ENCODE measurements at regions not wholly inside any gene's neighbourhood (a gene's known extent, or its start where the extent isn't known, plus 50 kb on each side); places are given as distances from the start of the nearest gene placed in this dataset.
A peak's percentile ranks its signal among the peaks of the same experiment; 100 is the strongest.

DNA sequence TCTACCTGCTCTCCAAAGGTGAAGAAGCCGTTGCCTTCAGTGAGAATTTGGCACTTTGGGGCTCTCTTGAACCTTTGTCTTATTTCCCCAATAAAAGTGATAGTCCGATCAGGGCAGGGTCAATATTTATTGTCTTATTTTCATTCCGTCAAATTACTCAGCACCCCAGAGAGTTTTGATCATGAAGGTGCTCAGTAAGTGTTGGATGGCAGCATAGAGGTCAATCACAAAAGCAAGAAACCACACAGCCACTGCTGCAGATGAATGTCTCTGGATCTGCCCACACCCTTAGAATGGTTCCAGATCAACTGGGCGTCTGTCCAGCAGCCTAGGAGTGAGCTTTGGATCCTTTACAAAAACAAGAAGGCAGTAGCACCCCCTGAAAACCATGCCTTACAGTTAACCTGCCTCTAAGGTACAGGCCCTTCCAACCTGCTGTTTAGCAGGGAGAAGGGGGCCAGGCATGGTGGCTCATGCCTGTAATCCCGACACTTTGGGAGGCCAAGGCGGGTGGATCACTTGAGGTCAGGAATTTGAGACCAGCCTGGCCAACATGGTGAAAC is 97.3 kb downstream of the PSMG1 start:
- peaks cover 0 to 34% (median 3%) of the 10 kb centered on the region in 4 donors for H3K4me1 ChIP-seq
- DNase-seq (ENCODE audit: low spot score in 2 of 2), result no peak
- TF ChIP-seq EP300 (IDR thresholded peaks at IDR 0.05) (no peak), POLR2A (IDR thresholded peaks at IDR 0.05) (no peak), CTCF (IDR thresholded peaks at IDR 0.05) (no peak)
- H3K9me3 ChIP-seq, result no peaks in the 10 kb centered on the region
- 95 to 100% methylated on average over 6 of the region's 6 CpGs for WGBS, 2 donors
- H3K27ac ChIP-seq, result no peak overlapping the region
- no peak overlapping the region for H3K4me3 ChIP-seq
- no peaks in the 10 kb centered on the region for H3K27me3 ChIP-seq
- H3K36me3 ChIP-seq, result no peaks in the 10 kb centered on the region

DNA sequence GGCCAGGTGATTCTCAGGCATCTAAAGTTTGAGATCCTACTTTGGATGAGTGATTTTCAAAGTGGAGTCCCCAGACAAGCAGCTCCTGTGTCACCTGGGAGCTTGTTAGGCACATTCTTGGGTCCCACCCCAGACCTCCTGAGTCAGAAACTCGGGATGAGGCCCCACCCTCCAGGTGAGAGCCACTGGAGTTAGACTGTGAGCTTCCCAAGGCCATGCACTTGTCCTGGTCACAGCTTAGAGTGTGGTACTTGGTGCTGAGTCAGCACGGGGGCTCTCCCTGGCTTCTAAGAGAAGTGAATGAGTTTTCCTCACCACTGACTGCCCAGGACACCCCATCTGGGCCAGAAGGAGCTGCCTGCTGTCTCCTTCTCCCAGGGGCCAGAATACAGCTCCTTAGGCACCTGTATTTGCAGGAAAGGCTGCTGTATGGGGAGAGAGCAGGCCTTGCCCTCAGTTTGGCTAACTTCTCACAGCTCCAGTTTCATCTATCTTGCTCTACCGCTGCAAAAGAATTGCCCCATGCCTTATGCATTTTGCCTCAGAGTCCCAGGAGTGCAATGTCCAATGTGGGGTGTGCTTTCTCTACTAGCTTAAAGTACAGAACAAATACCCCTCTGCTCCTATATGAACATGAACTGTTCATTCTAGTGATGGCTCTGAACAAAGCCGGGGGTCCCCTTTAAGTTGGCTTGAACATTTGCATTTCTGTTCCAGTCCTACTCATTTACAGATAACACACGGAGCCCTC is 98.1 kb downstream of the PSMG1 start:
- no peaks in the 10 kb centered on the region for H3K9me3 ChIP-seq
- WGBS, 2 donors, result 89 to 94% methylated on average over 5 of the region's 5 CpGs
- H3K36me3 ChIP-seq, result no peaks in the 10 kb centered on the region
- TF ChIP-seq POLR2A (IDR thresholded peaks at IDR 0.05) (no peak), CTCF (IDR thresholded peaks at IDR 0.05) (no peak), EP300 (IDR thresholded peaks at IDR 0.05) (no peak)
- H3K4me1 ChIP-seq, result peaks cover 0 to 34% (median 3%) of the 10 kb centered on the region in 4 donors
- no peaks in the 10 kb centered on the region for H3K27me3 ChIP-seq
- no peak overlapping the region for H3K4me3 ChIP-seq
- DNase-seq (ENCODE audit: low spot score in 2 of 2), result no peak
- no peak overlapping the region for H3K27ac ChIP-seq

GRCh38 chr21:39084073-39084472 is 99.2 kb downstream of the PSMG1 start:
- Histone ChIP-seq H3K9me3 (no peaks in the 10 kb centered on the region), H3K27ac (no peak overlapping the region), H3K36me3 (no peaks in the 10 kb centered on the region), H3K4me3 (no peak overlapping the region), H3K27me3 (no peaks in the 10 kb centered on the region), H3K4me1 (peaks cover 0 to 33% (median 3%) of the 10 kb centered on the region in 4 donors)
- 71 to 77% methylated on average over 4 of the region's 4 CpGs for WGBS, 2 donors
- TF ChIP-seq CTCF (IDR thresholded peaks at IDR 0.05) (no peak), POLR2A (IDR thresholded peaks at IDR 0.05) (no peak), EP300 (IDR thresholded peaks at IDR 0.05) (no peak)
- DNase-seq (ENCODE audit: low spot score in 2 of 2), result no peak

DNA sequence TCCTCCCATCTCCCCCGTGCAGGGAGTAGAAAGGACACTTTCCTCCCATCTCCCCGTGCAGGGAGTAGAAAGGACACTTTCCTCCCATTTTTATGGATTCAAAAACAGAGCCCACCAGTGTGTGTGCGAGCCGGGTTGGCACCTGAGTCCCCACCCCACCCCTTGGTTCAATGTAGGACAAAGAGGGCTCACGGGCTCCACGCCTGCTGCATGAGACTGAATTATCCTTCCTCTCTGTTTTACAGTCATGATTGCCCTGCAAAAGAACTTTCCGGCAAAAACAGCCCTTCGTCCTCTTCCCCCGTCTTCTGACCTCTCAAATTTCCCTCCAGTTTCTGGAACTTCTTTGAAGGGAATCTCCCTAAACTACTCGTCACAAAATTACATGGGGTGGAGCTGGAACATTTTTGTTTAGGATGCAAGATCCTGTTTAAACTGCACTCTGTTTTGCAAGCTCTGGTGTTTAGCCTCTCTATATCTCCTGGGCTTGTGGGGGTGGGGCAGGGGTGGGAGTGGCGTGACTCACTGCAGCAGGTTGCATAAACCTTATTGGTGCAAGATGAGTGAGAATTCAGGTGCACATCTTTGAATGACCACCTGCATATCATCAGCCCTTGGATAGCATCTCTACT is 99.8 kb downstream of the PSMG1 start:
- Histone ChIP-seq H3K27me3 (no peaks in the 10 kb centered on the region), H3K4me1 (peaks cover 0 to 27% (median 3%) of the 10 kb centered on the region in 4 donors), H3K9me3 (no peaks in the 10 kb centered on the region), H3K36me3 (no peaks in the 10 kb centered on the region), H3K27ac (no peak overlapping the region), H3K4me3 (no peak overlapping the region)
- TF ChIP-seq EP300 (IDR thresholded peaks at IDR 0.05) (peak in 1 of 2 donors; percentile 40), POLR2A (IDR thresholded peaks at IDR 0.05) (no peak)
- 40 to 48% methylated on average over 11 of the region's 11 CpGs for WGBS, 2 donors
- DNase-seq (ENCODE audit: low spot score in 2 of 2), result peak in 1 of 2 donors; percentile 50

DNA sequence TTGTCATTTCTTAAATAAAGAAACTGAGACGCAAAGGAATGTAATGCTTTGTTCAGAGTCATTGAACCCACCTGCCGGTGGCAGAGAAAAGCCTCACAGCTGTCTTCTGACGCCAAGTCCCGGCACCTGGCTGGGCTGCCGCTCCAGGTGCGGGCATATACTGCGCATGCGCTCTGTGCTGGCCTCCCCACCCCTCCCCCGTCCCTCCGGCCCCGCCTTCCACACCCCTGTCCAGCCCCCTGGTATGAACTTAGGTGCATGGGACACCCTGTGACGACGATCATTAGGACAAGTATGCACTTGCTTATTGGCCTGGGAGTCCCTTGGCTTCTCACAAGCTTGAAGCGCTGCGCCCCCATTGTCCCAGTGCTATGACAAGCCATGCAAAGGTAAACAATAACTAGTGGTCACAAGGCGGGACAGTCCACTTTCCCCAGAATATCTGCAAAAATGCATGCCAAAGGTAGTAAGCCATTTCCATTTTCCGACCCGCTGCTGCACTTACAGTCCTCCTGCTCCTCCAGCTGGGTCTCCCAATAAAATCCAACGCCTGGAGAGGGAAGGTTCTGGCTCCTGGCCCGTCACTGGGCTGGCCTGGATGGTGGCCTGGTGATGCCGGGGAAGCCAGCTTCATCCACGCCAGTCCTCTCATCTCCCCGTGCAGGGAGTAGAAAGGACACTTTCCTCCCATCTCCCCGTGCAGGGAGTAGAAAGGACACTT is 100.4 kb downstream of the PSMG1 start:
- peaks cover 0 to 21% (median 1%) of the 10 kb centered on the region in 4 donors for H3K4me1 ChIP-seq
- no peak for TF ChIP-seq EP300 (IDR thresholded peaks at IDR 0.05)
- TF ChIP-seq POLR2A (IDR thresholded peaks at IDR 0.05), result no peak
- TF ChIP-seq CTCF (IDR thresholded peaks at IDR 0.05), result no peak
- H3K36me3 ChIP-seq, result no peaks in the 10 kb centered on the region
- no peaks in the 10 kb centered on the region for H3K27me3 ChIP-seq
- no peak overlapping the region for H3K27ac ChIP-seq
- WGBS, 2 donors, result 67 to 68% methylated on average over 24 of the region's 24 CpGs
- no peak overlapping the region for H3K4me3 ChIP-seq
- no peak for DNase-seq (ENCODE audit: low spot score in 2 of 2)
- H3K9me3 ChIP-seq, result no peaks in the 10 kb centered on the region
